NCI-H774 (cell line): ENCODE measurements at regions not wholly inside any gene's neighbourhood (a gene's known extent, or its start where the extent isn't known, plus 50 kb on each side); places are given as distances from the start of the nearest gene placed in this dataset.
"Not testable (repeated sequence)": the region's sequence is repeated elsewhere in the genome, so short reads cannot be mapped to it uniquely, and the experiment has no call there.

Experiments used
- DNase-seq: peaks from one replicate; lab custom pipeline; 2025; lab: John Stamatoyannopoulos, UW

GRCh38 chr16:62755938-62756337, 719.7 kb upstream of the CDH8 start:
- no peak for DNase-seq

GRCh38 chr16:62752854-62753253, 716.6 kb upstream of the CDH8 start:
- DNase-seq = no peak

DNA sequence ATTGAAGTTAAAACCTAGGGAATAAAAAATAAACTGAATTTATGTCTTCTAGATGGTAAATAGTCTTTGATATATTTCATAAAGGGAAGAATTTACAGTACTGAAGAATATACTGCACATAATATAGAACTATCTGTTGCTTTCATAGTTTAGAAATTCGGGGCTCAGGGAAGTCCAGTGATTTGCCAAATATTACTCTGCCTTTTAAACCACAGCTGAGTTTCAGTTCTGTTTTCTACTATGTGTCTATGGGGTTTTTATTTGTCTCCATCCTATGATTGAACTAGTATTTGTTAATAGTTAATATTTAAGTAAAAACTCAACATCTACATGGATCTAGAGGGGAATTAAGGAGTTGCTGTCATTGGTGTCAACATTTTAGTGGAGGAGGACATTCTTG, 715.0 kb upstream of the CDH8 start:
- no peak for DNase-seq

DNA sequence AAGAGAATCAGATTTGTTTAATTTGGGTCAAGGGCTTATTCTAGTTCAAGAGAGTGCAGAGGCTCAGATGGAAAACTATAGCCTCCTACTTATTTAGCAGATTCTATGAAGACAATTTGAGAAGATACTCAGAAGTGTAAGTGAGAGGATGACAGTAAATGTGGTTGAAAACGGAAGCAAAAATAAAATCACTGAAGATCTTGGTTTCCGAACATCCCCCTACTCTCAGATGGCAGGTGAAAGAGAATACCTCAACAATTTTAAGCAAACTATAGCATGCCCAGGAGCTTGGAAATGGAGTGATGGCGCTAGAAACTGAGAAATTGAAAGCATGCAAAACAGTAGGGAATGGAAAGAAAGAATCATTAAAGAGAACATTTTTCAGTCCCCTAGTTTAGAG, 705.5 kb upstream of the CDH8 start:
- DNase-seq = no peak

DNA sequence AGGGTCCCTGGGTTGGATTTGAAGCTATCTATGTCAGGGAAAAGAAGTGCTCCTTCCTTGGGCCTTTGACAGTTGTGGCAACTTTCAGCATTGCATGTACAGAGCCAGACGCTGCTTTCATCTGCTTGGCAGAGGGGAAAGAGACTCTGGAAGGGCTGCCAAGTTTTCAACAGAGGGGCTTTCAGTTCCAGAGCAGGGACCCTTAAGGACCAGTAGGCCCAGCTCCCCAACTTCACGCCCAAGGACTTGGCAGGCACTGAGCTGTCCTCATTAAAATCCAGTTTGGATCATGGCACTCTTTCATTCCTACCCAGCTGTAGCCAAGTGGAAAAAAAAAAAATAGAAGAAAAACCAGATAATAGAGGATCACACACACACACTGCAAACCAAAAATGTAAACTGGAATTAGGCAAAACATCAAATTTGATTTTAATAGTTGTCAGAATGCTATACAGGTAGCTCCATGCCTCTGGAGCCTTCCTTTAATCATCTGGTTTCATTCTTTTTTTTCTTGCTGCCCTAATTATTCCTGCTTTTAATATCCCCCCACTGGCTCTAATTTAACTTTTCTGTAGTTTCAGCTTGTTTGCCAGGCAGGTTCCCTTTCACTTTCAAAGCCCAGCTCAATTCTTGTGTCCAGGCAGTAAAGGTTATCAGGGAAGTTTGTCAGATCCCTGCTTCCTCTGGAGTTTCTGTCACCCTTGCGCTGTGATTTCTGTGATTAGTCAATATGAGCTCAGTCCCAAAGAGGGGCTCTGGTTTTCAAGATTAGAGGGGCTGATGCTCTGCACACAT, 702.6 kb upstream of the CDH8 start:
- DNase-seq = no peak

GRCh38 chr16:62732092-62732491, 695.9 kb upstream of the CDH8 start:
- DNase-seq = no peak

- not testable (repeated sequence) for DNase-seq
Observed at GRCh38 chr16:62724670-62725269, 688.5 kb upstream of the CDH8 start.

GRCh38 chr16:62720651-62721050, 684.4 kb upstream of the CDH8 start:
- DNase-seq = no peak

DNA sequence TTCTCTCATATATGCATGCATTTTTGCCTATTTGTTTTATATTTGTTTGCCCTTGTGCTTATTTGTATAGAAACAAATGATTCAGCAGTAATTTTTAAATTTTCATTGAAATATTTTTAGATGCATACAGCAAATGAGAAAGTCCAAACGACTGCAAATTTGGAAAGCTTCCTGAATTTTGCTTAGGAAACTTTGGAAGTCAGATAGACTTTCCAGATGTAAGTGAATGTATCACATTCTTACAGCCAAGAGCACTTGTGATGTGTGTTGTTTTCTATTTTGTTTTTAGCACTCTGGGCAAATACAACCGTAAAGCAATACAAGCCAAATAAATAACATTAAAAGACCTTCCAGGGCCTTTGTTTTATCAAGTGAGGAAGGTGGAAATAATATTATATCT, 680.8 kb upstream of the CDH8 start:
- DNase-seq = no peak

- no peak for DNase-seq
Observed at GRCh38 chr16:62715701-62716100, 679.5 kb upstream of the CDH8 start.

- no peak for DNase-seq
Observed at GRCh38 chr16:62712566-62712965, 676.3 kb upstream of the CDH8 start.

GRCh38 chr16:62711797-62712196, 675.6 kb upstream of the CDH8 start:
- no peak for DNase-seq

- no peak for DNase-seq
Observed at GRCh38 chr16:62709794-62710193, 673.6 kb upstream of the CDH8 start.

- no peak for DNase-seq
Observed at GRCh38 chr16:62701426-62701825, 665.2 kb upstream of the CDH8 start.

- DNase-seq = no peak
Observed at GRCh38 chr16:62700426-62701294, 664.4 kb upstream of the CDH8 start.

- no peak for DNase-seq
Observed at GRCh38 chr16:62692685-62693084, 656.4 kb upstream of the CDH8 start.

DNA sequence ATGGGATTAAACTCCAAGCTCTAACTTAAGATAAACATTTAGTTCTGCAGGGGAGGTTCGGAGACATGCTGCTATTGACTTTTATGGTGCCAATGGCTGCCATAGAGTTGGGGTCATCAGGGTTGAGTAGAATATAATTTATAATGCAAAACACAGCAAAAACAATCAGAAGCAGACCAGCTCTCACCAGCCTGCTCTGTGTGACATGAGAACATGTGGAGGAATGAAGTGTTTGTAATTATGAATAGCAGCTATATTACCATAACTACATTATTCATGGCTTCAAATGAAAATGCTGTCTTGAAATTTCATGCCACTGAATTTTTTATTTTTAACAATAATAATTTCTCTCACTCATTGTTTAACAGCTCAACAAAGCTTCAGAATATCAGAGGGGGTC, 645.6 kb upstream of the CDH8 start:
- DNase-seq = no peak

DNA sequence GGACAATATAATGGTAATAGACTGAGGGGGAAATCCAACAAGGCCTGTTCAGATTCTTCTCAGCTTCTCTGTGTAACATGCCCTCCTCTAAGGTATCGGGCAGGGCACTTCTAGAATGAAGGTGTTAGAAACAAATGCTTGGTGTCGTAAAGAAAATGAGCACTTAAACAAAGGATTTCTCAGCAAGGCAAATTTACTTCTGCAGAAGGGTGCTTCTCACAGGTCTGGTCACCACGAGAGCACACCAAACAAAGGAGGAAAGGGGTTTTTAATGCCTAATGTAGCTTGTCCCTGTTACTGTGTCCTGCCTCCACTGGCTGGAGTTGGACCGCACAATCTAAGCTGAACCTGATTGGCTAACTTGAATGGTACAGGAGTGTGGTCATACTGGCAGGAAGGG, 642.6 kb upstream of the CDH8 start:
- no peak for DNase-seq

GRCh38 chr16:62676306-62676705, 640.1 kb upstream of the CDH8 start:
- no peak for DNase-seq

- no peak for DNase-seq
Observed at GRCh38 chr16:62665269-62665668, 629.0 kb upstream of the CDH8 start.

DNA sequence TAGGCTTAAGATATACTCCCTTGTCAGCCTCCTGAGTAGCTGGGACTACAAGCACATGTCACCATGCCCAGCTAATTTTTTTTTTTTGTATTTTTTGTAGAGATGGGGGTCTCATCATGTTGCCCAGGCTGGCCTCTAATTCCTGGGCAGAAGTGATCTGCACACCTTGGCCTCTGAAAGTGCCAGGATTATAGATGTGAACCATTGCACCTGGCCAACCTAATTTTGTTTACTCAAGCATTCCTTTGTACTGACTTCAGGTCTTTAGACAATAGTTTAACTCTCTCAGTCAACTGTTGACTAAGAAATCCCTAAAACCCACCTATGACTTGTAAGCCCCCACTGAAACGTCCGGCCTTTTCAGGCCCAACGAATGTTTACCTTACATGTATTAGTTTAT, 628.3 kb upstream of the CDH8 start:
- DNase-seq = no peak

- no peak for DNase-seq
Observed at GRCh38 chr16:62661435-62661834, 625.2 kb upstream of the CDH8 start.

DNA sequence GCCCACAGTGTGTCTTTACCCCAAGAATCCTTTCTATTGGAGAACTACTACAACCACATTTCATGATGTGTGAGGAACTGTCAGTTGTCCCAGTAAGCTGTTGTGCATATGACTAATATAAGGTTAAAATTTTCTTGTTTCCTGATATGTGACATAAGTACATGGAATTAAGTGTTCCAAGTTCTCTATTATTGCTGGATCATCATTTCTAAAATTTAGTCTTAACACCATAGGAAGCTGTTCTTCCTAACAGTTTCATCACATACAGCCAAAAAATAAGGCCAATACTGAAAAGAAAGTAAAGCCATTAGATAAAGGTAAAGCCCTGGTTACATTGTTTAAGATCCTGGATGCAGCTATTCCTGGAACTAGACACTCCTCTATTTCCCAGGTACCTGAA, 620.9 kb upstream of the CDH8 start:
- no peak for DNase-seq
